Psoas muscle (tissue), 7 donors: ENCODE measurements at regions not wholly inside any gene's neighbourhood (a gene's known extent, or its start where the extent isn't known, plus 50 kb on each side); places are given as distances from the start of the nearest gene placed in this dataset.

ENCODE experiments used
- ATAC-seq, 4 donors: fragments of 200-7000 bp; cut with Tn5 transposase; one replicate each; pipeline ENCODE4 v1.9.1; 2020; ENCODE audit warnings: moderate library complexity in 3 of 4, mild to moderate bottlenecking in 2 of 4
- DNase-seq, 2 donors: peaks; one replicate each; pipeline ENCODE4 v3.0.0-alpha.2; 2020
- H3K27ac ChIP-seq: fragments of 200-600 bp; one replicate; pipeline ENCODE4 v1.8.0; 2022
- H3K27me3 ChIP-seq, 3 donors: fragments of 200-600 bp in 1 of 3; one replicate each; pipeline versions ENCODE4 v1.6.1 to v1.8.0; 2013 to 2022; ENCODE audit warnings: low read length in 2 of 3, mild to moderate bottlenecking in 2 of 3, moderate library complexity in 1 of 3; ENCODE audit not compliant: insufficient read depth in 3 of 3
- H3K36me3 ChIP-seq, 2 donors: fragments of 200-600 bp in 1 of 2; one replicate each; pipeline versions ENCODE4 v1.6.1 to v1.8.0; 2013 to 2022; ENCODE audit warnings: low read depth in 1 of 2, mild to moderate bottlenecking in 1 of 2, moderate library complexity in 1 of 2; ENCODE audit not compliant: insufficient read depth in 1 of 2
- H3K4me1 ChIP-seq: fragments of 200-600 bp; one replicate; pipeline ENCODE4 v1.8.0; 2022
- H3K4me3 ChIP-seq: fragments of 200-600 bp; one replicate; pipeline ENCODE4 v1.8.0; 2022; ENCODE audit warnings: mild to moderate bottlenecking
- H3K9me3 ChIP-seq: fragments of 200-600 bp; one replicate; pipeline ENCODE4 v1.8.0; 2022
- WGBS, 3 donors: extraction: QIAGEN DNeasy Blood & Tissue Kit; methylation state at CpG; one replicate each; pipeline versions ENCODE4 v1.1.6 to v1.1.7; 2013; 5-methylcytosine and 5-hydroxymethylcytosine counted together
- intact Hi-C, 2 donors: fragments of 100-400 bp; cut with DNase I; formaldehyde crosslinking; loops; one replicate each; pipeline versions ENCODE4 v1.11.0 to v1.14.2; 2022
- TF ChIP-seq, protein P1 (sequence below): fragments of 200-600 bp; IDR thresholded peaks from one replicate; pipeline ENCODE4 v1.8.0; 2022; ENCODE audit warnings: antibody characterized with exemption
- donor health status: healthy with polysubstance abuse.
- donor health status: DM: no; HTN: no; CAD: no; lungs with moderate emphysema.
- donor health status: Bipolar disorder and iron deficiency.
- donor health status: healthy.
- donor health status: DM: yes; HTN: yes; CAD: no.
- donor health status: DM: no; HTN: no; CAD: no.
- donor health status: DM: yes; HTN: yes; CAD: no.

- Histone ChIP-seq H3K27me3 (no peaks in the 10 kb centered on the region), H3K36me3 (no peaks in the 10 kb centered on the region), H3K9me3 (no peaks in the 10 kb centered on the region), H3K4me1 (no peaks in the 10 kb centered on the region), H3K27ac (no peak overlapping the region), H3K4me3 (no peak overlapping the region)
- ATAC-seq (no peak), DNase-seq (no peak)
- TF ChIP-seq, protein P1, sequence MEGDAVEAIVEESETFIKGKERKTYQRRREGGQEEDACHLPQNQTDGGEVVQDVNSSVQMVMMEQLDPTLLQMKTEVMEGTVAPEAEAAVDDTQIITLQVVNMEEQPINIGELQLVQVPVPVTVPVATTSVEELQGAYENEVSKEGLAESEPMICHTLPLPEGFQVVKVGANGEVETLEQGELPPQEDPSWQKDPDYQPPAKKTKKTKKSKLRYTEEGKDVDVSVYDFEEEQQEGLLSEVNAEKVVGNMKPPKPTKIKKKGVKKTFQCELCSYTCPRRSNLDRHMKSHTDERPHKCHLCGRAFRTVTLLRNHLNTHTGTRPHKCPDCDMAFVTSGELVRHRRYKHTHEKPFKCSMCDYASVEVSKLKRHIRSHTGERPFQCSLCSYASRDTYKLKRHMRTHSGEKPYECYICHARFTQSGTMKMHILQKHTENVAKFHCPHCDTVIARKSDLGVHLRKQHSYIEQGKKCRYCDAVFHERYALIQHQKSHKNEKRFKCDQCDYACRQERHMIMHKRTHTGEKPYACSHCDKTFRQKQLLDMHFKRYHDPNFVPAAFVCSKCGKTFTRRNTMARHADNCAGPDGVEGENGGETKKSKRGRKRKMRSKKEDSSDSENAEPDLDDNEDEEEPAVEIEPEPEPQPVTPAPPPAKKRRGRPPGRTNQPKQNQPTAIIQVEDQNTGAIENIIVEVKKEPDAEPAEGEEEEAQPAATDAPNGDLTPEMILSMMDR, result no peak
- intact Hi-C loops, result no loop called here
- WGBS, 3 donors, result 86 to 88% (median 88%) methylated on average over 2 of the region's 2 CpGs
Measured at GRCh38 chr18:41720226-41720625, 234.8 kb upstream of the PIK3C3 start.

GRCh38 chr18:41719808-41720207 lies 235.2 kb upstream of the PIK3C3 start:
- TF ChIP-seq, protein P1, result no peak
- H3K9me3 ChIP-seq, result no peaks in the 10 kb centered on the region
- 74 to 79% (median 79%) methylated on average over 3 of the region's 3 CpGs for WGBS, 3 donors
- DNase-seq, result no peak
- no peaks in the 10 kb centered on the region for H3K36me3 ChIP-seq
- no peak for ATAC-seq
- no peak overlapping the region for H3K27ac ChIP-seq
- intact Hi-C loops, result no loop called here
- H3K4me3 ChIP-seq, result no peak overlapping the region
- no peaks in the 10 kb centered on the region for H3K4me1 ChIP-seq
- no peaks in the 10 kb centered on the region for H3K27me3 ChIP-seq

GRCh38 chr18:41714872-41715271 lies 240.2 kb upstream of the PIK3C3 start:
- H3K36me3 ChIP-seq, result no peaks in the 10 kb centered on the region
- no peaks in the 10 kb centered on the region for H3K9me3 ChIP-seq
- H3K4me3 ChIP-seq, result no peak overlapping the region
- H3K27ac ChIP-seq, result no peak overlapping the region
- no peaks in the 10 kb centered on the region for H3K27me3 ChIP-seq
- DNase-seq (no peak), ATAC-seq (no peak)
- intact Hi-C loops, result no loop called here
- TF ChIP-seq, protein P1, result no peak
- no peaks in the 10 kb centered on the region for H3K4me1 ChIP-seq

- no peak overlapping the region for H3K27ac ChIP-seq
- ATAC-seq (no peak), DNase-seq (no peak)
- H3K4me1 ChIP-seq, result no peaks in the 10 kb centered on the region
- WGBS, 3 donors, result 86 to 91% (median 90%) methylated on average over 3 of the region's 3 CpGs
- no peaks in the 10 kb centered on the region for H3K27me3 ChIP-seq
- intact Hi-C loops, result no loop called here
- H3K36me3 ChIP-seq, result no peaks in the 10 kb centered on the region
- H3K4me3 ChIP-seq, result no peak overlapping the region
- no peaks in the 10 kb centered on the region for H3K9me3 ChIP-seq
- TF ChIP-seq, protein P1, result no peak
Measured at GRCh38 chr18:41713969-41714825, 240.8 kb upstream of the PIK3C3 start.

DNA sequence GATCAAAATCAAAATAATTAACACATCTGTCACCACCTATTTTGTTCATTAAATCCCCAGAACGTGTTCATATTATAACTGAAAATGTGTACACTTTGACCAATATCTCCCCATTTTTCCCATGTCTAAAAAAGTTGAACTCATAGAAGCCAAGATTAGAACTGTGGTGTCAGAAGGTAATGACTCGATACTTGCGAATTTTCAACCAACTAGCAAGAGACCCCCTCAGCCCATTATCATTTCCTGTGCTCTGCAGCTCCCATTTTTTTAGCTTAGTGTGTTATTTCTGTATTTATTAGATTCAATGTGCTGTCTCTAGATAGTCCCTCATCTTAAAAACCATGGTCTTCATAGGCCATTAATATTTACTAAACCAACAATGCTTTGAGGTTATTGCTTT lies 248.7 kb upstream of the PIK3C3 start:
- no peaks in the 10 kb centered on the region for H3K27me3 ChIP-seq
- ATAC-seq (no peak), DNase-seq (no peak)
- no peaks in the 10 kb centered on the region for H3K4me1 ChIP-seq
- H3K9me3 ChIP-seq, result no peaks in the 10 kb centered on the region
- no peak overlapping the region for H3K27ac ChIP-seq
- TF ChIP-seq, protein P1, result no peak
- H3K36me3 ChIP-seq, result no peaks in the 10 kb centered on the region
- intact Hi-C loops, result no loop called here
- WGBS, 3 donors, result 68 to 84% (median 78%) methylated on average over 3 of the region's 3 CpGs
- no peak overlapping the region for H3K4me3 ChIP-seq
